GM23248 (cell line): ENCODE measurements at regions not wholly inside any gene's neighbourhood (a gene's known extent, or its start where the extent isn't known, plus 50 kb on each side); places are given as distances from the start of the nearest gene placed in this dataset.

ENCODE experiments used
- EZH2 ChIP-seq: fragments of 200-600 bp; sonication (generic); IDR thresholded peaks from 2 replicates; pipeline ENCODE4 v1.6.1; 2018; ENCODE audit warnings: antibody characterized with exemption, mild to moderate bottlenecking; ENCODE audit not compliant: insufficient read depth, poor library complexity, severe bottlenecking
- EZH2phosphoT487 ChIP-seq: fragments of 200-600 bp; sonication (generic); IDR thresholded peaks from 2 replicates; pipeline ENCODE4 v1.6.1; 2018; ENCODE audit warnings: antibody characterized with exemption, moderate library complexity, mild to moderate bottlenecking, low read depth; ENCODE audit not compliant: insufficient read depth

- TF ChIP-seq EZH2phosphoT487 (no peak), EZH2 (no peak)
Observed at GRCh38 chr10:36345175-36345533, 703.1 kb upstream of the FZD8 start.
